ENCODE measurements at regions not wholly inside any gene's neighbourhood (a gene's known extent, or its start where the extent isn't known, plus 50 kb on each side); places are given as distances from the start of the nearest gene placed in this dataset.
"Not testable (repeated sequence)": the region's sequence is repeated elsewhere in the genome, so short reads cannot be mapped to it uniquely, and the experiment has no call there.

DNA sequence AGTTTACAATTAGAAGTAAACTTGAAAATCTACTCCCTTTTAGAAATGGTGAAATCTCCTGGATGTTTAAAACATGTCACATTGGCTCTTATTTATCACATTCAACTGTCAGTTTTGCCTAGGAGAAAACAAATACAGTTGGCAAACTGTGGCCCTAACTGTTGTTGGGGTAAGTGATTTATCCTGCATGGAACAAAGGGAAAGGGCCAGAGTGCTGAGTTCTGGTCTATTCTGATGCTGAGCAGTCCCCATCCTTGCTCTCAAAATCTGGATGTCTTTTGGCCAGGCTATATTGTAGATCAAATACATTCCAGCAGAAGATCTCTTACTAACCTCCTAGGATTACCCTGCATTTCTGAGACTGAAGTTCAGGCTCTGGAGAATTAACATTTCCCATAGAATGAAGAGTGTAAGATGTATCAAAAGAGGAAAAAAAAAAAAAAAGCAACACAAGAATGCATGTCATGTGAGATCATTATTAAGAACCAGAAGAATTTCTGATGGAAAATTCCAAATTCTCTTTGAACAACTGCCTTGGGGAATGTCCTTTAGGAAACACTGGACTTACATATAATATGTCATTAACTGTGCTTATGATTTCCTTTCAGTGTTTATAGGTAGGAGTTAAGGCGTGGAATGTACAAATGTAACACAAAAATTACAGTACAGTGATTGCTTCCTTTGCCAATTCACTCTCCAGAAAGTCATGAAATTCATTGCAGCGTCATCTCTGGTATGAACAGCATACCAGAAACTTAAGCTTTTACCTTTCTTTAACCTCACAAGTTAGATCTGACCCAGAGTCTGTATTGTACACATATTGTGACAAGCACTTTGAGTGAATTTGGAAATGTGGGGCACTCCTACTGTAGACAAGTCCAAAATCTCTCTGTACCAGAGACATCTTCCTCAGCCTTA, 1012.5 kb upstream of the LCORL start:
- H3K9ac ChIP-seq (ENCODE audit: low read depth, low read length): no peak overlapping the region
- H3K4me1 ChIP-seq (ENCODE audit: insufficient read depth, low read length): peaks cover 18% of the 10 kb centered on the region; the same call in 1 of the 2 replicates
- H3K9me3 ChIP-seq (ENCODE audit: insufficient read depth, low read depth, low read length): no peaks in the 10 kb centered on the region
- WGBS: 98% methylated on average over 2 of the region's 2 CpGs
- H3K27ac ChIP-seq (ENCODE audit: low read depth, low read length): no peak overlapping the region
- H3K36me3 ChIP-seq (ENCODE audit: insufficient read depth, low read length): no peaks in the 10 kb centered on the region
- no peak overlapping the region for H3K4me3 ChIP-seq (ENCODE audit: low read length)
- no peaks in the 10 kb centered on the region for H3K27me3 ChIP-seq (ENCODE audit: insufficient read depth, low read length)

GRCh38 chr4:19030536-19030935, 1009.0 kb upstream of the LCORL start:
- H3K36me3 ChIP-seq (ENCODE audit: insufficient read depth, low read length): no peaks in the 10 kb centered on the region
- H3K27me3 ChIP-seq (ENCODE audit: insufficient read depth, low read length): no peaks in the 10 kb centered on the region
- H3K4me3 ChIP-seq (ENCODE audit: low read length): no peak overlapping the region
- no peak overlapping the region for H3K9ac ChIP-seq (ENCODE audit: low read depth, low read length)
- no peaks in the 10 kb centered on the region for H3K9me3 ChIP-seq (ENCODE audit: insufficient read depth, low read depth, low read length)
- peaks cover 8% of the 10 kb centered on the region; the same call in 1 of the 2 replicates for H3K4me1 ChIP-seq (ENCODE audit: insufficient read depth, low read length)
- no peak overlapping the region for H3K27ac ChIP-seq (ENCODE audit: low read depth, low read length)

- H3K27ac ChIP-seq (ENCODE audit: low read depth, low read length): no peak overlapping the region
- H3K36me3 ChIP-seq (ENCODE audit: insufficient read depth, low read length): no peaks in the 10 kb centered on the region
- peaks cover 8% of the 10 kb centered on the region; the same call in 1 of the 2 replicates for H3K4me1 ChIP-seq (ENCODE audit: insufficient read depth, low read length)
- no peak overlapping the region for H3K4me3 ChIP-seq (ENCODE audit: low read length)
- 83% methylated on average over 2 of the region's 2 CpGs for WGBS
- H3K9me3 ChIP-seq (ENCODE audit: insufficient read depth, low read depth, low read length): no peaks in the 10 kb centered on the region
- no peak overlapping the region for H3K9ac ChIP-seq (ENCODE audit: low read depth, low read length)
- H3K27me3 ChIP-seq (ENCODE audit: insufficient read depth, low read length): no peaks in the 10 kb centered on the region
Observed at GRCh38 chr4:19030048-19030447, 1008.5 kb upstream of the LCORL start.

DNA sequence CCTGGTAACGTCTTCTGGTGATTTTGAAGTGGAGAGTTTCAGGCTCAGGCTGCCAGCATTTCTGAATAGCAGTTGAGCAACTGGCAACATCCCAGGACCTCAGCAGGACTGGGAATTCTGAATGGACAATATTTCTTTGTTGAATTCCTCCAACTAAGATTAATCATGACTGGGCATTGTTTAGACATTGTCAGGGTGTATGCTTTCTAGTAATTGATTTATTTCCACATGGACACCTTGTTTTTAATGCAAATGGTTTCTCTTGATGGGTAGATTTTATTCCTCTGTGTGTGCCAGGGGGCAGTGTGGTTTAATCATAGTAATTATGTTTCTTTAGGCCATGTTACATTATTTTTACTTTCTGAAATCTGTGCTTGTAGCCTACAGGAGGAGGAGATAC, 1004.7 kb upstream of the LCORL start:
- Histone ChIP-seq H3K4me3 (ENCODE audit: low read length) (no peak overlapping the region), H3K27me3 (ENCODE audit: insufficient read depth, low read length) (no peaks in the 10 kb centered on the region), H3K27ac (ENCODE audit: low read depth, low read length) (no peak overlapping the region), H3K36me3 (ENCODE audit: insufficient read depth, low read length) (no peaks in the 10 kb centered on the region), H3K9ac (ENCODE audit: low read depth, low read length) (no peak overlapping the region), H3K4me1 (ENCODE audit: insufficient read depth, low read length) (peaks cover 8% of the 10 kb centered on the region; the same call in 1 of the 2 replicates), H3K9me3 (ENCODE audit: insufficient read depth, low read depth, low read length) (no peaks in the 10 kb centered on the region)
- WGBS: 91% methylated on average over 1 of the region's 1 CpG

GRCh38 chr4:19025031-19025430, 1003.5 kb upstream of the LCORL start:
- WGBS: 94% methylated on average over 2 of the region's 2 CpGs
- Histone ChIP-seq H3K27me3 (ENCODE audit: insufficient read depth, low read length) (no peaks in the 10 kb centered on the region), H3K4me1 (ENCODE audit: insufficient read depth, low read length) (no peaks in the 10 kb centered on the region; the same call in 1 of the 2 replicates), H3K27ac (ENCODE audit: low read depth, low read length) (no peak overlapping the region), H3K4me3 (ENCODE audit: low read length) (no peak overlapping the region), H3K36me3 (ENCODE audit: insufficient read depth, low read length) (no peaks in the 10 kb centered on the region), H3K9ac (ENCODE audit: low read depth, low read length) (no peak overlapping the region), H3K9me3 (ENCODE audit: insufficient read depth, low read depth, low read length) (no peaks in the 10 kb centered on the region)

DNA sequence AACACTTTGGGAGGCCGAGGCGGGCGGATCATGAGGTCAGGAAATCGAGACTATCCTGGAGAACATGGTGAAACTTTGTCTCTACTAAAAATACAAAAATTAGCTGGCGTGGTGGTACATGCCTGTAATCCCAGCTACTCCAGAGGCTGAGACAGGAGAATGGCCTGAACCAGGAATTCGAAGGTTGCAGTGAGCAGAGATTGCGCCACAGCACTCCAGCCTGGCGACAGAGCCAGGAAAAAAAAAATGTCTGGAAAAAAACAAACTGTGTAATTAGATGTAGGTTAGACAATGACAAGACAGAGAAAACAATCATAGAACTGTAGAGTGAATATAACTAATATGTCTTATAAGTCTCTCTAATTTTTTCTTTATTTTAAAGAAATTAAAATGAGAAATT, 1002.5 kb upstream of the LCORL start:
- Histone ChIP-seq H3K27ac (ENCODE audit: low read depth, low read length) (no peak overlapping the region), H3K9ac (ENCODE audit: low read depth, low read length) (no peak overlapping the region), H3K4me3 (ENCODE audit: low read length) (no peak overlapping the region), H3K27me3 (ENCODE audit: insufficient read depth, low read length) (no peaks in the 10 kb centered on the region), H3K9me3 (ENCODE audit: insufficient read depth, low read depth, low read length) (no peaks in the 10 kb centered on the region), H3K4me1 (ENCODE audit: insufficient read depth, low read length) (no peaks in the 10 kb centered on the region), H3K36me3 (ENCODE audit: insufficient read depth, low read length) (no peaks in the 10 kb centered on the region)
- WGBS: 94% methylated on average over 8 of the region's 8 CpGs

DNA sequence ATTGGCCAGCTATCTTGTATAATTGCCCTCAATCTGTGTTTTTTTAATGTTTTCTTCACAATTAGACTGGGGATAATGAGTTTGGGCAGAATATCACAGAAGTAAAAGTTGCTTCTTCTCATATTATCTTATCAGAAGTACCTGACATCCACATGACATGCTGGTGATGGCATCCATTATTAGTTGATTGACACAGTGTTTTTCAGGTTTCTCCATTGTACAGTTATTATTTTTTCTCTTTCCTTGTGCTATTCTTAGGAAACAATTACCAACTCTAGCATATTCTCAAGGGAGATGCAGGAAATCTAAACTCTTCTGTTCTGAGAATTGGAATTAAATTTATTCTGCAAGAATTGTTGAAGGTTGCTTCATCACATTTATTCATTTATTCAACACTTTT, 1000.1 kb upstream of the LCORL start:
- Histone ChIP-seq H3K4me3 (ENCODE audit: low read length) (no peak overlapping the region), H3K27ac (ENCODE audit: low read depth, low read length) (no peak overlapping the region), H3K4me1 (ENCODE audit: insufficient read depth, low read length) (no peaks in the 10 kb centered on the region)

DNA sequence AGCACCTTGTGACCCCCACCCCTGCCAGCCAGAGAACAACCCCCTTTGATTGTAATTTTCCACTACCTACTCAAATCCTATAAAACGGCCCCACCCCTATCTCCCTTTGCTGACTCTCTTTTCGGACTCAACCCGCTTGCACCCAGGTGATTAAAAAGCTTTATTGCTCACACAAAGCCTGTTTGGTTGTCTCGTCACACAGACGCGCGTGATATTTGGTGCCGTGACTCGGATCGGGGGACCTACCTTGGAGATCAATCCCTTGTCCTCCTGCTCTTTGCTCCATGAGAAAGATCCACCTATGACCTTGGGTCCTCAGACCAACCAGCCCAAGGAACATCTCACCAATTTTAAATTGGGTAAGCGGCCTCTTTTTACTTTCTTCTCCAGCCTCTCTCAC, 995.0 kb upstream of the LCORL start:
- not testable (repeated sequence) for H3K9ac ChIP-seq (ENCODE audit: low read depth, low read length); H3K36me3 ChIP-seq (ENCODE audit: insufficient read depth, low read length); H3K4me3 ChIP-seq (ENCODE audit: low read length); H3K27me3 ChIP-seq (ENCODE audit: insufficient read depth, low read length); H3K27ac ChIP-seq (ENCODE audit: low read depth, low read length); H3K9me3 ChIP-seq (ENCODE audit: insufficient read depth, low read depth, low read length); H3K4me1 ChIP-seq (ENCODE audit: insufficient read depth, low read length)
- WGBS: 95% methylated on average over 11 of the region's 11 CpGs

More for the DNA sequence above, 1000.1 kb upstream of the LCORL start:
- Histone ChIP-seq H3K9me3 (ENCODE audit: insufficient read depth, low read depth, low read length) (no peaks in the 10 kb centered on the region), H3K9ac (ENCODE audit: low read depth, low read length) (no peak overlapping the region), H3K27me3 (ENCODE audit: insufficient read depth, low read length) (no peaks in the 10 kb centered on the region), H3K36me3 (ENCODE audit: insufficient read depth, low read length) (no peaks in the 10 kb centered on the region)

GRCh38 chr4:19014594-19014993, 993.0 kb upstream of the LCORL start:
- Histone ChIP-seq H3K4me1 (ENCODE audit: insufficient read depth, low read length) (peaks cover 16% of the 10 kb centered on the region), H3K9me3 (ENCODE audit: insufficient read depth, low read depth, low read length) (no peaks in the 10 kb centered on the region), H3K4me3 (ENCODE audit: low read length) (no peak overlapping the region), H3K36me3 (ENCODE audit: insufficient read depth, low read length) (no peaks in the 10 kb centered on the region), H3K27me3 (ENCODE audit: insufficient read depth, low read length) (no peaks in the 10 kb centered on the region), H3K9ac (ENCODE audit: low read depth, low read length) (no peak overlapping the region), H3K27ac (ENCODE audit: low read depth, low read length) (no peak overlapping the region)

DNA sequence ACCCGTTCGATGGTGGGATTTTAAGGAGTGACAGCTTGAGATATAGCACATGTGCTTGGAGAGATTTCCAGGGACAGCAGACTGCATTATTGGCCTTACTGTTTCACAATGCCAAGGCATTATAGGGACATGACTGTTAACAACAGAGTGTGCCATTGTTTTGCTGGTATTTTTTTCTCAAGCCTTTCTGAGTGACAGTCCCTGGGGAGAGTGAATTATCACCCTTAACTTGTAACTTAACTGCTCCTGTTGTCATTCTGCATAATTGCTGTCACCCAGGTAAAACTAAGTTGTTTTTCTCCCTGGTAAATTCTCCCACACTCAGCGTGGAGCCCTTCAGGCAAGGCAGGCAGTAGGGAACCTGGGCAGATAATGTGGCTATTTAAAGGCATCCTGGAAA, 989.2 kb upstream of the LCORL start:
- Histone ChIP-seq H3K36me3 (ENCODE audit: insufficient read depth, low read length) (no peaks in the 10 kb centered on the region), H3K27ac (ENCODE audit: low read depth, low read length) (peak overlapping the region; percentile 34; the same call in 1 of the 2 replicates), H3K4me3 (ENCODE audit: low read length) (no peak overlapping the region), H3K9ac (ENCODE audit: low read depth, low read length) (peak overlapping the region; percentile 11; the same call in 1 of the 2 replicates), H3K4me1 (ENCODE audit: insufficient read depth, low read length) (peaks cover 16% of the 10 kb centered on the region), H3K9me3 (ENCODE audit: insufficient read depth, low read depth, low read length) (no peaks in the 10 kb centered on the region), H3K27me3 (ENCODE audit: insufficient read depth, low read length) (no peaks in the 10 kb centered on the region)
- 36% methylated on average over 3 of the region's 3 CpGs for WGBS

GRCh38 chr4:19009881-19010280, 988.3 kb upstream of the LCORL start:
- H3K27ac ChIP-seq (ENCODE audit: low read depth, low read length): no peak overlapping the region
- no peak overlapping the region for H3K9ac ChIP-seq (ENCODE audit: low read depth, low read length)
- peaks cover 22% of the 10 kb centered on the region for H3K4me1 ChIP-seq (ENCODE audit: insufficient read depth, low read length)
- H3K36me3 ChIP-seq (ENCODE audit: insufficient read depth, low read length): no peaks in the 10 kb centered on the region
- no peak overlapping the region for H3K4me3 ChIP-seq (ENCODE audit: low read length)
- H3K27me3 ChIP-seq (ENCODE audit: insufficient read depth, low read length): no peaks in the 10 kb centered on the region
- H3K9me3 ChIP-seq (ENCODE audit: insufficient read depth, low read depth, low read length): no peaks in the 10 kb centered on the region
- WGBS: 95% methylated on average over 2 of the region's 2 CpGs

Measured in HUES64 (cell line).